Activated naive CD8-positive, alpha-beta T cell treated with anti-CD3 and anti-CD28 coated beads, Interleukin-2, amount 50 U/mL, for 16 hours (primary cell): ENCODE measurements at regions not wholly inside any gene's neighbourhood (a gene's known extent, or its start where the extent isn't known, plus 50 kb on each side); places are given as distances from the start of the nearest gene placed in this dataset.

ENCODE experiments used
- DNase-seq: peaks from one replicate; pipeline ENCODE4 v3.0.0-alpha.2; 2020; ENCODE audit warnings: low read depth, low spot score

DNA sequence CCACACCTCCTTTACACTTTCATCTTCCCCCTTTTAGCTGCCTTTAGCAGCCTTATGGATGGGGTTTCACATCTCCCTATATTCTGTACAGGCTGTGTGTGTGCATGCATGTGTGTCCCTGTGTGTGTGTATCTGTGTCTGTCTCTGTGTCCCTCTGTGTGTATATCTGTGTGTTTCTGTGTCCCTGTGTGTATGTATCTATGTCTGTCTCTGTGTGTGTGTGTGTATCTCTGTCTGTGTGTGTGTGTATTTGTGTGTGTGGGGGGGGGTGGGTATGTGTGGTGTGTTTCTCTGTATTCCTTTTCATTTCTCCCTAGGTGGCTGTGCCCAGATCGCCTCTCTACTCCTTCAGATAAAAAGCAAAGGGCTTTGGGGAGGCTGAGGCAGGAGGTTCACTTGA is 52.2 kb upstream of the CD83 start:
- DNase-seq: no peak

DNA sequence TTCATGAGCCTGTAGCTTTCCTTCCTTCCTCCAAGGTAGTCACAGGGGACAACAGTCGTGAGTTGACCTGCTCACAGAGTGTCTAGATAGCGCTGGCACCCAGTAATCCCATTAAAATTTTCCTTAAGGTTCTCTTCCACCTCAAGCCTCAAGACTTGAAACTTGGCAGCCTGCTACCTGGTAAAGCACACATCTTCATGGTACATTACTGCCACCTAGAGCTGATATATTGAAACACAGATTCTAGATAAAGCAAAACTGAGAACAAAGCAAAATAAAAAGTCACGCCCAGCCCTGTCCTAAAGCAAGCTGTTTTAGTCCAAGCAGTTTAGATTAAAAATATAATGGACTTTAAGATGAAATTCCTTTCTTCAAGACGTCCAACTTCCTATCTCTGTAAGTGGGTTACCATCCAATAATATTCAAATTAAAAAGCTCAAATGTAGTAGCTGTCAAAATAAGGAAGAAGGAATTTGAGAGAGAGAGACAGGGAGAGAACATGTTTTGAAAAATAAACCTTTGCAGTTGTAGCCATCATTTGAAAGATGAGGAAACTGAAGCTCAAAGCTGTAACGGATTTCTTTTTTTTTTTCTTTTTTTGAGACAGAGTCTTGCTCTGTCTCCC is 50.7 kb upstream of the CD83 start:
- no peak for DNase-seq

DNA sequence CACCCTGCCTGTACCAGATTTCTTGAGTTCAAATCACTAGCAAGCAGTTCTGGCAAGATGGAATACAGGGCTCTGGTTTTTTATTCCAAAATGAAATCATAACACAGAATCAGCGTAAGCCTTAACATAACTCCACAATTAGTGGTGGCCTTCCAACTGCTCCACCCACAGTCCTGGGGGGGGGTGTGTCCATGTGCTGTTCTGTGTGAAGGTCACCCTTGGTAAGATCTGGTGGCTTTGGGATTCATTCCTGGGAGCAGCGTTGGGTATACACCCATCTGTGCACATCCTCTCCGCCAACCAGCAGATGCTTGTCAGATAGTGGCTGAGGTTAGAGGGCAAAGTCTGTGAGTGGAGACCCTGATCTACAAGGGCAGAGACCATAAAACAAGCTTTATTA is 49.9 kb upstream of the CD83 start:
- DNase-seq: no peak
